ENCODE measurements at regions not wholly inside any gene's neighbourhood (a gene's known extent, or its start where the extent isn't known, plus 50 kb on each side); places are given as distances from the start of the nearest gene placed in this dataset.
A peak's percentile ranks its signal among the peaks of the same experiment; 100 is the strongest.

GRCh38 chr1:53385276-53386225 lies 57.7 kb upstream of the LRP8 start:
- Histone ChIP-seq H3K27ac (no peak overlapping the region), H3K4me1 (no peaks in the 10 kb centered on the region), H3K4me3 (no peak overlapping the region), H3K27me3 (peaks cover 0 to 17% (median 9%) of the 10 kb centered on the region in 3 donors), H3K9me3 (peaks cover 0 to 5% (median 0%) of the 10 kb centered on the region in 4 donors), H3K36me3 (no peaks in the 10 kb centered on the region)
- no peak for DNase-seq
- intact Hi-C loops (cut with DNase I; ENCODE audit: low total_unique reads), result no loop called here
- 71 to 81% (median 71%) methylated on average over 11 of the region's 11 CpGs for WGBS, 5 donors
- no peak for TF ChIP-seq EP300 (IDR thresholded peaks at IDR 0.05)
- no peak for TF ChIP-seq POLR2AphosphoS5 (IDR thresholded peaks at IDR 0.05)
- TF ChIP-seq CTCF (IDR thresholded peaks at IDR 0.05), result no peak
- TF ChIP-seq POLR2A (IDR thresholded peaks at IDR 0.05), result no peak

DNA sequence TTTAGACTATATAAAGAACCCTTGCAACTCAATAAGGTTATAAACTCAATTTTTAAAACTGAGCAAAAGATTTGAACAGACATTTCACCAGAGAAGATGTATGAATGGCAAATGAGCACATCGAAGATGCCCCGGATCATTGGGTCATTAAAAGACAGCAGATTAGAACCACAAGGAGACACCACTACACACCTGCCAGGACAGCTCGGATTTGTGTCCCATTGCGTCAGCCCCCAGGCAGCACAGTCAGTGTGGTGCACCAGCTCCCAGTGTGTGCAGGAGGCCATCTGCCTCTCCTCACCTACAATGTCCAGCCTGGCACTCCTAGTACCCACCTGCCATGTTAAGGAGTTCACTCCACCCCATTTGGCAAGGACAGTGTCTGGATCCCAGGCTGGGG lies 61.1 kb upstream of the LRP8 start:
- intact Hi-C loops (cut with DNase I; ENCODE audit: low total_unique reads), result no loop called here
- H3K4me1 ChIP-seq, result peaks cover 0 to 6% (median 0%) of the 10 kb centered on the region in 4 donors
- DNase-seq, result no peak
- H3K36me3 ChIP-seq, result no peaks in the 10 kb centered on the region
- H3K9me3 ChIP-seq, result peaks cover 0 to 5% (median 0%) of the 10 kb centered on the region in 4 donors
- H3K4me3 ChIP-seq, result no peak overlapping the region
- H3K27ac ChIP-seq, result no peak overlapping the region
- WGBS, 5 donors, result 88 to 97% (median 94%) methylated on average over 4 of the region's 4 CpGs
- TF ChIP-seq EP300 (IDR thresholded peaks at IDR 0.05) (no peak), POLR2A (IDR thresholded peaks at IDR 0.05) (no peak), CTCF (IDR thresholded peaks at IDR 0.05) (no peak), POLR2AphosphoS5 (IDR thresholded peaks at IDR 0.05) (no peak)
- peaks cover 0 to 6% (median 0%) of the 10 kb centered on the region in 3 donors for H3K27me3 ChIP-seq

DNA sequence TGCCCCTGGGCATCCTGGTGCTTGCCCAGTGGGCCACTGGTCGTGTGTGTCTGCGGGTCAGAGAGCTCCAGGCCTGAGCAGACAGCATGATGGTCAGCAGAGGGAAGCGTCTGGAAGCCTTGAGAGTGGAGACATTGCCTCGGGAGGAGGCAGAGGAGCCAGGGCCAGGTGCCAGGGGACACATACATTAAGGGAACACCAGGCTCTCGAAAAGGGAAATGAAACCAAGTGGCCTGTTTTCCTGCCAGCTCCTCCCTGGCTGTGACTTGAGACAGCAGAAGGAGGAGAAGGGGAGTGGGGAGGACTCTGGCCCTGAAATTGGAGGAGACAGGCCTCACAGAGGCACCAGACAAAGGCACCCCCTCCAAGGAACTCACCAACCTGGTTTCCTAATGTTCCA lies 62.4 kb upstream of the LRP8 start:
- peak in 1 of 2 donors; percentile 48 for DNase-seq
- no peaks in the 10 kb centered on the region for H3K36me3 ChIP-seq
- 42 to 65% (median 53%) methylated on average over 5 of the region's 5 CpGs for WGBS, 5 donors
- H3K27me3 ChIP-seq, result peaks cover 0 to 6% (median 0%) of the 10 kb centered on the region in 3 donors
- intact Hi-C loops (cut with DNase I; ENCODE audit: low total_unique reads), result loop anchor here (5.0 kb wide), 1 partner anchor 113 kb away; no protein-coding TSS in a partner anchor
- no peak overlapping the region for H3K27ac ChIP-seq
- H3K9me3 ChIP-seq, result peaks cover 0 to 5% (median 0%) of the 10 kb centered on the region in 4 donors
- TF ChIP-seq CTCF (IDR thresholded peaks at IDR 0.05), result no peak
- TF ChIP-seq POLR2A (IDR thresholded peaks at IDR 0.05), result no peak
- no peak for TF ChIP-seq POLR2AphosphoS5 (IDR thresholded peaks at IDR 0.05)
- no peak for TF ChIP-seq EP300 (IDR thresholded peaks at IDR 0.05)
- H3K4me3 ChIP-seq, result no peak overlapping the region
- peaks cover 0 to 6% (median 0%) of the 10 kb centered on the region in 4 donors for H3K4me1 ChIP-seq

DNA sequence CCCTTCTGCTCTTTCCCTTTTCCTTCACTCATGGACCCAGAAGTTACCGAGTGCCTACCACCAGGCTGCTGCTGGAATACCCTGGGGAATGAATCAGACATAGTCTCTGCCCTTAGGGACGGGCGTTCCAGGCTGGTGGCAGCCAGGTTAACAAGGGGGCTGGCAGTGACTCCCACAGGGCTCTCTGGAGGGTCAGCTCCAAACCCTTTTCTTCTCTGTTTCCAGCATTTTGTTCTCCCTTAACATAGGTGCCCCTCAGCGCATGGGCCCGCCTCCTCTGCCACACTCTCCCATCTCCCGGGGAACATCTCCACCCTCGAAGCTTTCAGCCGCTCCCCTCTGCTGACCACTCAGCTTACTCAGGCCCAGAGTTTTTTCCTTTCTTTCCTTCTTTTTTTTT lies 62.9 kb upstream of the LRP8 start:
- WGBS, 5 donors, result 90 to 94% (median 91%) methylated on average over 8 of the region's 8 CpGs
- H3K4me1 ChIP-seq, result peaks cover 0 to 6% (median 0%) of the 10 kb centered on the region in 4 donors
- no peak for DNase-seq
- peaks cover 0 to 10% (median 0%) of the 10 kb centered on the region in 3 donors for H3K27me3 ChIP-seq
- H3K9me3 ChIP-seq, result peaks cover 0 to 5% (median 0%) of the 10 kb centered on the region in 4 donors
- H3K27ac ChIP-seq, result no peak overlapping the region
- intact Hi-C loops (cut with DNase I; ENCODE audit: low total_unique reads), result loop anchor here (5.0 kb wide), 1 partner anchor 113 kb away; no protein-coding TSS in a partner anchor
- no peaks in the 10 kb centered on the region for H3K36me3 ChIP-seq
- H3K4me3 ChIP-seq, result no peak overlapping the region
- no peak for TF ChIP-seq CTCF (IDR thresholded peaks at IDR 0.05)
- TF ChIP-seq EP300 (IDR thresholded peaks at IDR 0.05), result no peak
- TF ChIP-seq POLR2A (IDR thresholded peaks at IDR 0.05), result no peak
- no peak for TF ChIP-seq POLR2AphosphoS5 (IDR thresholded peaks at IDR 0.05)
